Lower leg skin (tissue), 4 donors: ENCODE measurements at regions not wholly inside any gene's neighbourhood (a gene's known extent, or its start where the extent isn't known, plus 50 kb on each side); places are given as distances from the start of the nearest gene placed in this dataset.

Experiments
- DNase-seq, 2 donors: peaks; one replicate each; pipeline ENCODE4 v3.0.0-alpha.2; 2019; ENCODE audit warnings: low spot score in 2 of 2
- H3K4me3 ChIP-seq: fragments of 200-600 bp; sonication (generic); 2 replicates; pipeline ENCODE4 v1.5.1; 2017; ENCODE audit warnings: mild to moderate bottlenecking, low read depth; ENCODE audit not compliant: poor library complexity, severe bottlenecking
- POLR2A ChIP-seq, 2 donors: fragments of 450-650 bp; IDR thresholded peaks; one replicate each; pipeline ENCODE4 v1.6.1; 2016 to 2017; ENCODE audit warnings: antibody characterized with exemption in 2 of 2, mild to moderate bottlenecking in 1 of 2, moderate library complexity in 1 of 2
- WGBS, 2 donors: methylation state at CpG; one replicate each; pipeline ENCODE4 v1.1.5; 2018; 5-methylcytosine and 5-hydroxymethylcytosine counted together
- intact Hi-C: fragments of 100-400 bp; cut with DNase I; formaldehyde crosslinking; loops from one replicate; pipeline ENCODE4 v1.15.0; 2023; ENCODE audit warnings: low total_unique reads
- TF ChIP-seq, protein P1 (sequence below), 3 donors: fragments of 450-650 bp; IDR thresholded peaks; one replicate each; pipeline ENCODE4 v1.5.1; 2016; ENCODE audit warnings: antibody characterized with exemption in 3 of 3, mild to moderate bottlenecking in 3 of 3, moderate library complexity in 2 of 3

DNA sequence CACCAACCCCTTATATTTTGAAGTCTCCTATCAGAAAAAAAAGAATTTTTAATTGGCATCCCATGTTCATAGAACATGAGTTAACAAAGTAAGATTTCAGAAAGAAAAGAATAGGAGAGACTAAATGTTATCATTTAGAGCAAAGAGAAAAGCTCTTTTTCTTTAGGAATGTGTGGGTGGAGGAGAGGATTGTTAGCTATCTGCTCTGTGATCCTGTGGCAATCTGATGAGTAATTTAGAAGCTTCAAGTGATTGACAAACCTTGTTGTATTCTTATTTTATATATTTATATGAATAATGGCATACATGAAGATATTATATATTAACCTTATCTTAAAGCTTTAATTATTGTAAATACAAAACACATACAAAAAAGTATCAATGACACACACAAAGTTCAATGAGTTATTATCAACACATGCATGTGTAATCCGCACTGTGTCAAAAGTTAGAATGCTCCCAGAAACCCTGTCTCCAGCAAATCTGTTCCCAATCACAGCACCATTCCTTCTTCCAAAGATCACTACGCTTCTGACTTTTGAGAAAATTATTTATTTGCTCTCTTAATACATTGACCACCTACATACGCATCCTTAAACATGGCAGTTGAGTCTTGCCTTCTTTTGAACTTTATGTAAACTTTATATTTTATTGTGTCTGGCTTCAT is 907.4 kb downstream of the MCTP2 start:
- intact Hi-C loops, result no loop called here
- no peak overlapping the region for H3K4me3 ChIP-seq
- no peak for TF ChIP-seq POLR2A (IDR thresholded peaks at IDR 0.05)
- TF ChIP-seq, protein P1, sequence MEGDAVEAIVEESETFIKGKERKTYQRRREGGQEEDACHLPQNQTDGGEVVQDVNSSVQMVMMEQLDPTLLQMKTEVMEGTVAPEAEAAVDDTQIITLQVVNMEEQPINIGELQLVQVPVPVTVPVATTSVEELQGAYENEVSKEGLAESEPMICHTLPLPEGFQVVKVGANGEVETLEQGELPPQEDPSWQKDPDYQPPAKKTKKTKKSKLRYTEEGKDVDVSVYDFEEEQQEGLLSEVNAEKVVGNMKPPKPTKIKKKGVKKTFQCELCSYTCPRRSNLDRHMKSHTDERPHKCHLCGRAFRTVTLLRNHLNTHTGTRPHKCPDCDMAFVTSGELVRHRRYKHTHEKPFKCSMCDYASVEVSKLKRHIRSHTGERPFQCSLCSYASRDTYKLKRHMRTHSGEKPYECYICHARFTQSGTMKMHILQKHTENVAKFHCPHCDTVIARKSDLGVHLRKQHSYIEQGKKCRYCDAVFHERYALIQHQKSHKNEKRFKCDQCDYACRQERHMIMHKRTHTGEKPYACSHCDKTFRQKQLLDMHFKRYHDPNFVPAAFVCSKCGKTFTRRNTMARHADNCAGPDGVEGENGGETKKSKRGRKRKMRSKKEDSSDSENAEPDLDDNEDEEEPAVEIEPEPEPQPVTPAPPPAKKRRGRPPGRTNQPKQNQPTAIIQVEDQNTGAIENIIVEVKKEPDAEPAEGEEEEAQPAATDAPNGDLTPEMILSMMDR (IDR thresholded peaks at IDR 0.05), result no peak
- 76 to 80% methylated on average over 3 of the region's 3 CpGs for WGBS, 2 donors
- no peak for DNase-seq

- intact Hi-C loops, result no loop called here
- WGBS, 2 donors, result 74 to 86% methylated on average over 2 of the region's 2 CpGs
- H3K4me3 ChIP-seq, result no peak overlapping the region
- TF ChIP-seq POLR2A (IDR thresholded peaks at IDR 0.05), result no peak
- TF ChIP-seq, protein P1 (IDR thresholded peaks at IDR 0.05), result no peak
- no peak for DNase-seq
Observed at GRCh38 chr15:95141486-95141885, 910.1 kb downstream of the MCTP2 start.

DNA sequence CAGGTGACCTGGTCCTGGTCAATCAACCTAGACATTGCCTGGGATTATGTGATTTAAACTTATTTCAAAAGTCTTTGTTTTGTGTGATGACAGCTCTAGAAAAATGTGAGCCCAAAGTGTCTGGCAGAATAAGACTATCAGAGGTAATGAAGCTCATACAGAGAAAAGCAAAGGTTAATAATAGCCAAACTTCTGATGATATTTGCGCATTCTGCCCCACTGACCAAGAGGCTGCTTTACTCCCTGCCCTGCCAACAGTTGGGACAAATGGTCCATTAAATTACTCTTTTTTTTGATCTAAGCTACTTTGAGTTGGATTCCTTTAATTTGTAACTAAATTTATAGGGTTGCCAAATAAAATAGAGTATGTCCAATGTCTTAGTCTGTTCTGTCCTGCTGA is 911.2 kb downstream of the MCTP2 start:
- 94 to 95% methylated on average over 1 of the region's 1 CpG for WGBS, 2 donors
- TF ChIP-seq, protein P1 (IDR thresholded peaks at IDR 0.05), result no peak
- no peak for TF ChIP-seq POLR2A (IDR thresholded peaks at IDR 0.05)

GRCh38 chr15:95146481-95146880 is 915.1 kb downstream of the MCTP2 start:
- DNase-seq, result no peak
- 85 to 86% methylated on average over 5 of the region's 5 CpGs for WGBS, 2 donors
- intact Hi-C loops, result no loop called here
- H3K4me3 ChIP-seq, result no peak overlapping the region
- no peak for TF ChIP-seq POLR2A (IDR thresholded peaks at IDR 0.05)
- TF ChIP-seq, protein P1 (IDR thresholded peaks at IDR 0.05), result no peak

More for the DNA sequence above, 911.2 kb downstream of the MCTP2 start:
- intact Hi-C loops, result no loop called here
- H3K4me3 ChIP-seq, result no peak overlapping the region
- DNase-seq, result no peak

DNA sequence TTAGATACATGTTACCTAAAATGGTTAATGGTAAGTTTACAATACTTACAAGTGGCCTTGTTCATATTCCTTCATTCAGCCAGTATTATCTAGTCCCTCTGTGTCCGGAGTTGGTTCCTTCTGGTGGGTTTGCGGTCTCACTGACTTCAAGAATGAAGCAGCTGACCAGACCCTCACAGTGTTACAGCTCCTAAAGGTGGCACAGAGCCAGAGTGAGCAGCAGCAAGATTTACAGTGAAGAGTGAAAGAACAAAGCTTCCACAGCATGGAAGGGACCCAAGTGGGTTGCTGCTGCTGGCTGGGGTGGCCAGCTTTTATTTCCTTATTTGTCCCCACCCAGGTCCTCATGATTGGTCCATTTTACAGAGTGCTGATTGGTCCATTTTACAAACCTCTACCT is 916.8 kb downstream of the MCTP2 start:
- TF ChIP-seq, protein P1 (IDR thresholded peaks at IDR 0.05), result no peak
- TF ChIP-seq POLR2A (IDR thresholded peaks at IDR 0.05), result no peak
- intact Hi-C loops, result no loop called here
- no peak overlapping the region for H3K4me3 ChIP-seq
- WGBS, 2 donors, result 91 to 100% methylated on average over 2 of the region's 2 CpGs
- DNase-seq, result no peak

GRCh38 chr15:95149036-95149435 is 917.7 kb downstream of the MCTP2 start:
- 77 to 84% methylated on average over 3 of the region's 3 CpGs for WGBS, 2 donors
- DNase-seq, result no peak
- TF ChIP-seq, protein P1 (IDR thresholded peaks at IDR 0.05), result no peak
- TF ChIP-seq POLR2A (IDR thresholded peaks at IDR 0.05), result no peak
- intact Hi-C loops, result no loop called here
- H3K4me3 ChIP-seq, result no peak overlapping the region
